GM10248 (cell line): ENCODE measurements at regions not wholly inside any gene's neighbourhood (a gene's known extent, or its start where the extent isn't known, plus 50 kb on each side); places are given as distances from the start of the nearest gene placed in this dataset.

Source experiments
- CTCF ChIA-PET: fragments of 300-600 bp; sonication (Branson Sonifier 250); formaldehyde crosslinking; extraction: SDS; loops from one replicate; lab custom pipeline; 2021; ENCODE audit warnings: antibody characterized with exemption; lab: Yijun Ruan, JAX
- POLR2A ChIA-PET: fragments of 350-650 bp; sonication (Branson Sonifier 250); formaldehyde crosslinking; extraction: SDS; loops from one replicate; lab custom pipeline; 2020; ENCODE audit warnings: antibody characterized with exemption; lab: Yijun Ruan, JAX
- DNase-seq: peaks from one replicate; pipeline ENCODE4 v3.0.0; 2012; ENCODE audit errors: extremely low spot score
- CTCF ChIP-seq: IDR thresholded peaks from 2 replicates; pipeline ENCODE4 v1.5.1; 2012; ENCODE audit warnings: mild to moderate bottlenecking, low read depth; ENCODE audit errors: extremely low read depth, missing control alignments, control extremely low read depth

DNA sequence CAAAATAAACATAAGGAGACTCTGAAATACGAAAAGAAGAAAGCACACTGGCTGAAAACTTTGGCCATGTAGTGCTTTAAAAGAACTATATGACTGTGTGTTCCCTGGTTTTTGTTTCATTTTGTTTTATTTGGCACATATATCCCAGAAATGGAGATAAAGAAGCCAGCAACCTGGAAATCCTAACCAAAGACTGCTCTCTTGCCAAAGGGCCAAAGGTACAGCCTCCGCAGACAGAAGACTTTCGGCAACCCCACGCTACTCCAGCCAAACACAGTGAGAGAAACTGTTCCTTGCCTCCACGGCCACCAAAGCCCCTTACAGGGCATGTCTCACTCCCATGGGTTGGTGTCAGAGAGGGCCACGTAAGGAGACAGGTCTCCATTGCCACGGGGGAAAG is 381.2 kb upstream of the NETO1 start:
- CTCF ChIA-PET, result no interaction called here
- POLR2A ChIA-PET, result no interaction called here

DNA sequence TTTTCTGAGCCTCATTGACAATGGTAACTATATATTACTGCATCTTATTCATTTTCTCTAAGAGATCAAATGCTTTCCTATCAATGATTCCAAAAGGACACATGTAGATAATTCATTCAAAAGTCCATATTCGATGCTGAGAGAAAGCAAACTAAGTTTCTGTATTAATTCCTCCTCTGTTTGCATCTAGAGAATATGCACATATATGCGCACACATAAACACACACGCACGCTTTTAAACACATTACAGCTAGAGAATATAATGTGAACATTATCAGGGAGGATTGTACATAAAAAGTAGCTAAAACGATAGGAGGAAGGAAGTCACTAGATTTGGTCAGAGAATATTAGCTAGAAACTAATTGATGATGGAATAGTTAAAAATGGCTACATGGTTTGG is 379.0 kb upstream of the NETO1 start:
- CTCF ChIA-PET, result interaction anchor here (1.2 kb wide), 1 partner anchor 10 kb away, joined by 3 read pairs; no protein-coding TSS in a partner anchor
- no peak for DNase-seq
- no peak for TF ChIP-seq CTCF
- POLR2A ChIA-PET, result no interaction called here

More for the DNA sequence above, 381.2 kb upstream of the NETO1 start:
- TF ChIP-seq CTCF, result no peak
- no peak for DNase-seq

GRCh38 chr18:73245345-73245744 is 377.6 kb upstream of the NETO1 start:
- TF ChIP-seq CTCF, result no peak
- DNase-seq, result no peak
- CTCF ChIA-PET, result no interaction called here
- POLR2A ChIA-PET, result no interaction called here

DNA sequence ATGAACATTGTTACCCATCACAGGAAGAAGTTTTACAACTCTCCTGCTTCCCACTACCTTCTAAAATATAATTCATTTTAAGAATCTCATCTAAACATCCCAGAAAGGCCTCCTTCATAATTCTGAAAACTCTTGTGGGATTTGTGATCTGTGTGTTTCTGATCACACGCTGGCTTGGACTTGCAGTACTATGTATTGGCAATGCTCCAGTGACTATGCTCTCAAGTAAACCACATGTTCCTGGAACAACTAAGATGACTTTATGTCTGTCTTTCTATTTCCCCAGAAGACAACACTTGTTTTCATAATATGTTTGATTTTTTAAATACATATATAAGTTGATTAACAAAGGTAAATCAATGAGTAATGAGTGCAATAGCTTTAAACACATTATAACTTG is 376.6 kb upstream of the NETO1 start:
- TF ChIP-seq CTCF, result no peak

GRCh38 chr18:73240899-73241298 is 373.1 kb upstream of the NETO1 start:
- CTCF ChIA-PET, result interaction anchor here (1.3 to 1.4 kb wide), 2 partner anchors 22 to 23 kb away, joined by 4 to 5 read pairs; no protein-coding TSS in a partner anchor
- no peak for TF ChIP-seq CTCF
- POLR2A ChIA-PET, result no interaction called here
- DNase-seq, result no peak

More for the DNA sequence above, 376.6 kb upstream of the NETO1 start:
- DNase-seq, result no peak
- POLR2A ChIA-PET, result no interaction called here
- CTCF ChIA-PET, result no interaction called here

GRCh38 chr18:73235921-73236320 is 368.1 kb upstream of the NETO1 start:
- DNase-seq, result no peak
- POLR2A ChIA-PET, result no interaction called here
- CTCF ChIA-PET, result interaction anchor here (1.3 kb wide), 1 partner anchor 23 kb away, joined by 4 read pairs; no protein-coding TSS in a partner anchor
- TF ChIP-seq CTCF, result no peak
